Neural progenitor cell (in vitro differentiated cells): ENCODE measurements at regions not wholly inside any gene's neighbourhood (a gene's known extent, or its start where the extent isn't known, plus 50 kb on each side); places are given as distances from the start of the nearest gene placed in this dataset.

Source experiments
- CTCF ChIP-seq: fragments of 200-600 bp; sonication (generic); IDR thresholded peaks from 2 replicates; pipeline ENCODE4 v1.5.1; 2017; ENCODE audit warnings: antibody characterized with exemption, mild to moderate bottlenecking
- EZH2 ChIP-seq: fragments of 200-600 bp; sonication (generic); IDR thresholded peaks from 2 replicates; pipeline ENCODE4 v1.6.1; 2017; ENCODE audit warnings: antibody characterized with exemption, mild to moderate bottlenecking, moderate library complexity

DNA sequence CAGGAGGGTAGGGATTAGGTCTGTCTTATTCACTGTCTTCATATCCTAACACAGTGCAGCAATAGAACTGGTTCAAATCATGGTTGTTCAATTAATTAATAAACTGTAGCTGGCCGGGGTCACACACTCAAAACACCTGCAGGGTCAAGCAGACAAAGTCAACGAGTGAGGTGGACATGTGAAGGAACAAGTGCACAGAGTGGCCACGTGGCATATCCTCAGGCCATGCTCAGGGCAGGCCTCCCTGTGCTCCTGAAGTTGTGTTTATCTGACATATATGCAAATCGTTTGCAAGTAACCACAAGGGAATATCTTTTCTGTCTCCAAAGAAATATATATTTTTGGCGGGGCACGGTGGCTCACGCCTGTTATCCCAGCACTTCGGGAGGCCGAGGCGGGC lies 98.5 kb upstream of the ZMIZ1 start:
- TF ChIP-seq CTCF: no peak
- no peak for TF ChIP-seq EZH2
